ENCODE measurements at regions not wholly inside any gene's neighbourhood (a gene's known extent, or its start where the extent isn't known, plus 50 kb on each side); places are given as distances from the start of the nearest gene placed in this dataset.

DNA sequence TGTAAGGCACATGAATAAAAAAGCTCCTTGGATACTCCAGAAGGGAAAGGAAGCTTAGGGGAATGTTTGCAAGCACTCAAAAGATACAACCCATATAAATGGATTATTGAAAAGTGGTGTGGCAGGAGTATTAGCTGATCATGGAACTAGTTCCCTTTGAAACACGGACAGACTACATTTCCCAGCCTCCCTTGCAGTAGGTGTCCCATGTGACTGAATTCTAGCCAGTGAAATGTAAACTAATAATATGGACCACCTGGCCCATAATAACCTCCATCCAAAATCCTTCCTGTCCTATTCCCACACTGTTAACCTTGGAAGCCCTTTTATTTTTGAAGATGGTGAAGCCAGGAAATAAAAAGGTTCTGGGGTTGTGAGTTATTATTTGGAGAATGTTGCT, 242.3 kb downstream of the SUDS3 start:
- Mint-ChIP-seq H3K27me3 (ENCODE audit: low read depth) (peaks cover 8% of the 10 kb centered on the region), H3K9me3 (peaks cover 8% of the 10 kb centered on the region), H3K4me3 (no peak overlapping the region), H3K36me3 (no peaks in the 10 kb centered on the region), H3K4me1 (no peaks in the 10 kb centered on the region), H3K27ac (no peak overlapping the region)
- DNase-seq (ENCODE audit: low spot score in 2 of 2, unreplicated experiment in 2 of 2) = no peak
- TF ChIP-seq CTCF (IDR thresholded peaks at IDR 0.05; ENCODE audit: unreplicated experiment) = no peak

GRCh38 chr12:118625050-118625675, 248.8 kb downstream of the SUDS3 start:
- no peaks in the 10 kb centered on the region for H3K27me3 Mint-ChIP-seq (ENCODE audit: low read depth)
- no peaks in the 10 kb centered on the region for H3K4me1 Mint-ChIP-seq
- DNase-seq (ENCODE audit: low spot score in 2 of 2, unreplicated experiment in 2 of 2) = no peak
- H3K9me3 Mint-ChIP-seq = no peaks in the 10 kb centered on the region
- H3K36me3 Mint-ChIP-seq = no peaks in the 10 kb centered on the region
- no peak overlapping the region for H3K27ac Mint-ChIP-seq
- TF ChIP-seq CTCF (IDR thresholded peaks at IDR 0.05; ENCODE audit: unreplicated experiment) = no peak
- H3K4me3 Mint-ChIP-seq = no peak overlapping the region

DNA sequence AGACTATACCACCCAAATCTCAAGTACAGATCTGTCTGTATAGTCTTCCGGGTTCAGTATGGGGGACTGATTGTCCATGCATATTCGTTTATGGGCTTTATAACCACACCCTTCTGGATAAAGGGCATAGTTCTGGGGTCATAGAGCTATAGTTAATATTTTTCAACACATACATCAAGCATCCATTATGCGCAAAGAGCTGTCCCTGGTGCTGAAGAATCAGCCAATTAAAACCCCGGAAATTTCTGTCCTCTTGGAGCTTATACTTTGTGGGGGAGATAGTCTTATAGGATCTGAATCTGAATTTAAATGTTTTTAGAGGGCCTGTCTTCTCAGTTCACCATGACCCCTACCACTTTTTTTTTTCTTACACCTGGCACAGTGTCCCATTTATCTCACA, 256.7 kb downstream of the SUDS3 start:
- no peak for DNase-seq (ENCODE audit: low spot score in 2 of 2, unreplicated experiment in 2 of 2)
- Mint-ChIP-seq H3K4me3 (no peak overlapping the region), H3K36me3 (no peaks in the 10 kb centered on the region), H3K27me3 (ENCODE audit: low read depth) (no peaks in the 10 kb centered on the region), H3K9me3 (no peaks in the 10 kb centered on the region), H3K4me1 (no peaks in the 10 kb centered on the region), H3K27ac (no peak overlapping the region)
- TF ChIP-seq CTCF (IDR thresholded peaks at IDR 0.05; ENCODE audit: unreplicated experiment) = no peak

DNA sequence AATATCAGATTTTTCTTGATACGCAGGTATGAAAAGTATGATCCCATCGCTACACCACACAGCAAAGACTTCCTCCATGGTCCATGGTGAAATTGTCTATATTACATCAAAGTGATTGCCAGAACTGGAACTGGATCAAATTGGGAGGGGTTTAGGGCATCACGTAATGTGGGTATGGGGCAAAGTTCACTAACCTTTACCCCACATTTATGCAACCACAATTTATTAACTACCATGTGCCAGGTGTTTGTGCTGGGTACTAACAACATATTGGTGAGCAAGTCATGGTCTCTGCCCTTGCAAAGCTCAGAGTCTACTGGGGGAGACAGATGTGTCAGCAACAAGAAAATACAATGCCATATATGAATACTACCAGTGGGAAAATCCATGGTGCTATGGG, 258.9 kb downstream of the SUDS3 start:
- TF ChIP-seq CTCF (IDR thresholded peaks at IDR 0.05; ENCODE audit: unreplicated experiment) = no peak
- H3K9me3 Mint-ChIP-seq = no peaks in the 10 kb centered on the region
- H3K36me3 Mint-ChIP-seq = no peaks in the 10 kb centered on the region
- H3K27ac Mint-ChIP-seq = no peak overlapping the region
- no peaks in the 10 kb centered on the region for H3K4me1 Mint-ChIP-seq
- no peak overlapping the region for H3K4me3 Mint-ChIP-seq
- no peak for DNase-seq (ENCODE audit: low spot score in 2 of 2, unreplicated experiment in 2 of 2)
- no peaks in the 10 kb centered on the region for H3K27me3 Mint-ChIP-seq (ENCODE audit: low read depth)

- Mint-ChIP-seq H3K4me3 (no peak overlapping the region), H3K27me3 (ENCODE audit: low read depth) (no peaks in the 10 kb centered on the region), H3K4me1 (no peaks in the 10 kb centered on the region), H3K9me3 (no peaks in the 10 kb centered on the region), H3K36me3 (no peaks in the 10 kb centered on the region), H3K27ac (no peak overlapping the region)
- no peak for TF ChIP-seq CTCF (IDR thresholded peaks at IDR 0.05; ENCODE audit: unreplicated experiment)
- no peak for DNase-seq (ENCODE audit: low spot score in 2 of 2, unreplicated experiment in 2 of 2)
These were observed 261.5 kb downstream of the SUDS3 start for GRCh38 chr12:118637767-118638370.
